GM12891 (cell line): ENCODE measurements at regions not wholly inside any gene's neighbourhood (a gene's known extent, or its start where the extent isn't known, plus 50 kb on each side); places are given as distances from the start of the nearest gene placed in this dataset.
"Not testable (repeated sequence)": the region's sequence is repeated elsewhere in the genome, so short reads cannot be mapped to it uniquely, and the experiment has no call there.

ENCODE experiments used
- POLR2A ChIP-seq: IDR thresholded peaks from 2 replicates; pipeline ENCODE4 v1.6.1; 2011; ENCODE audit warnings: low read depth, low read length, control low read depth
- POLR2AphosphoS5 ChIP-seq: IDR thresholded peaks from 2 replicates; pipeline ENCODE4 v1.6.1; 2011; ENCODE audit warnings: low read depth, low read length, control low read depth
- TAF1 ChIP-seq: IDR thresholded peaks from 2 replicates; pipeline ENCODE4 v1.6.1; 2011; ENCODE audit warnings: low read depth, low read length, control low read depth

GRCh38 chr1:144519528-144520189 lies 58.2 kb upstream of the NBPF15 start:
- not testable (repeated sequence) for TF ChIP-seq POLR2A, POLR2AphosphoS5, TAF1
